ENCODE measurements at regions not wholly inside any gene's neighbourhood (a gene's known extent, or its start where the extent isn't known, plus 50 kb on each side); places are given as distances from the start of the nearest gene placed in this dataset.

GRCh38 chr2:236935083-236935482, 150.6 kb upstream of the COPS8 start:
- no peak for DNase-seq (ENCODE audit: low read depth)

- no peak for DNase-seq (ENCODE audit: low read depth)
These were observed 149.9 kb upstream of the COPS8 start for GRCh38 chr2:236935631-236936445.

GRCh38 chr2:236936446-236936940, 149.2 kb upstream of the COPS8 start:
- DNase-seq (ENCODE audit: low read depth): no peak

GRCh38 chr2:236938126-236938525, 147.6 kb upstream of the COPS8 start:
- DNase-seq (ENCODE audit: low read depth): no peak

- no peak for DNase-seq (ENCODE audit: low read depth)
These were observed 146.4 kb upstream of the COPS8 start for GRCh38 chr2:236939271-236939670.

- no peak for DNase-seq (ENCODE audit: low read depth)
These were observed 145.9 kb upstream of the COPS8 start for GRCh38 chr2:236939721-236940231.

GRCh38 chr2:236940497-236940896, 145.2 kb upstream of the COPS8 start:
- no peak for DNase-seq (ENCODE audit: low read depth)

- no peak for DNase-seq (ENCODE audit: low read depth)
These were observed 144.7 kb upstream of the COPS8 start for GRCh38 chr2:236940916-236941520.

- DNase-seq (ENCODE audit: low read depth): no peak
These were observed 144.1 kb upstream of the COPS8 start for GRCh38 chr2:236941551-236941950.

- DNase-seq (ENCODE audit: low read depth): no peak
These were observed 143.1 kb upstream of the COPS8 start for GRCh38 chr2:236942554-236942953.

- no peak for DNase-seq (ENCODE audit: low read depth)
These were observed 142.6 kb upstream of the COPS8 start for GRCh38 chr2:236943068-236943467.

GRCh38 chr2:236943841-236944513, 141.7 kb upstream of the COPS8 start:
- DNase-seq (ENCODE audit: low read depth): no peak

- no peak for DNase-seq (ENCODE audit: low read depth)
These were observed 141.1 kb upstream of the COPS8 start for GRCh38 chr2:236944561-236944960.

GRCh38 chr2:236945431-236946016, 140.2 kb upstream of the COPS8 start:
- no peak for DNase-seq (ENCODE audit: low read depth)

- DNase-seq (ENCODE audit: low read depth): no peak
These were observed 138.8 kb upstream of the COPS8 start for GRCh38 chr2:236946871-236947270.

- no peak for DNase-seq (ENCODE audit: low read depth)
These were observed 138.4 kb upstream of the COPS8 start for GRCh38 chr2:236947294-236947693.

GRCh38 chr2:236947896-236948295, 137.8 kb upstream of the COPS8 start:
- DNase-seq (ENCODE audit: low read depth): no peak

GRCh38 chr2:236949089-236949905, 136.4 kb upstream of the COPS8 start:
- no peak for DNase-seq (ENCODE audit: low read depth)

GRCh38 chr2:236951830-236952475, 133.7 kb upstream of the COPS8 start:
- no peak for DNase-seq (ENCODE audit: low read depth)

GRCh38 chr2:236954641-236955040, 131.0 kb upstream of the COPS8 start:
- no peak for DNase-seq (ENCODE audit: low read depth)

GRCh38 chr2:236955521-236956030, 130.1 kb upstream of the COPS8 start:
- DNase-seq (ENCODE audit: low read depth): no peak

All from stimulated activated CD8-positive, alpha-beta memory T cell treated with anti-CD3 and anti-CD28 coated beads, Interleukin-4, amount 100 ng/mL, for 24 hours (primary cell).